Tibial artery (tissue), 4 donors: ENCODE measurements at regions not wholly inside any gene's neighbourhood (a gene's known extent, or its start where the extent isn't known, plus 50 kb on each side); places are given as distances from the start of the nearest gene placed in this dataset.

Source experiments
- DNase-seq, 2 donors: peaks; one replicate each; pipeline ENCODE4 v3.0.0-alpha.2; 2019
- H3K27ac ChIP-seq, 2 donors: fragments of 200-600 bp; sonication (generic) in 1 of 2; 1 replicate in 1 of 2; 2 replicates in 1 of 2; pipeline ENCODE4 v1.5.1; 2018 to 2019; ENCODE audit warnings: mild to moderate bottlenecking in 1 of 2
- H3K27me3 ChIP-seq, 2 donors: fragments of 200-600 bp; sonication (generic) in 1 of 2; one replicate each; pipeline versions ENCODE4 v1.5.1 to v1.6.0; 2016 to 2019
- H3K36me3 ChIP-seq, 3 donors: fragments of 200-600 bp; sonication (generic) in 2 of 3; one replicate each; pipeline ENCODE4 v1.5.1; 2016 to 2019; ENCODE audit warnings: mild to moderate bottlenecking in 2 of 3
- H3K4me1 ChIP-seq, 4 donors: fragments of 200-600 bp; sonication (generic) in 2 of 4; 1 replicate in 3 of 4; 2 replicates in 1 of 4; pipeline ENCODE4 v1.5.1; 2016 to 2019
- H3K4me3 ChIP-seq, 2 donors: fragments of 200-600 bp; sonication (generic) in 1 of 2; 1 replicate in 1 of 2; 2 replicates in 1 of 2; pipeline ENCODE4 v1.5.1; 2018 to 2019; ENCODE audit warnings: mild to moderate bottlenecking in 2 of 2
- H3K9me3 ChIP-seq, 3 donors: fragments of 200-600 bp; sonication (generic) in 1 of 3; one replicate each; pipeline ENCODE4 v1.5.1; 2016 to 2019
- intact Hi-C: fragments of 100-400 bp; cut with DNase I; formaldehyde crosslinking; loops from one replicate; pipeline ENCODE4 v1.15.0; 2023; ENCODE audit warnings: low total_unique reads
- TF ChIP-seq, protein P1 (sequence below), 2 experiments: fragments of 200-600 bp in 1 of 2; fragments of 450-650 bp in 1 of 2; IDR thresholded peaks; one replicate each; pipeline ENCODE4 v1.5.1; 2017 to 2019; ENCODE audit warnings: antibody characterized with exemption in 2 of 2, mild to moderate bottlenecking in 1 of 2, moderate library complexity in 1 of 2

DNA sequence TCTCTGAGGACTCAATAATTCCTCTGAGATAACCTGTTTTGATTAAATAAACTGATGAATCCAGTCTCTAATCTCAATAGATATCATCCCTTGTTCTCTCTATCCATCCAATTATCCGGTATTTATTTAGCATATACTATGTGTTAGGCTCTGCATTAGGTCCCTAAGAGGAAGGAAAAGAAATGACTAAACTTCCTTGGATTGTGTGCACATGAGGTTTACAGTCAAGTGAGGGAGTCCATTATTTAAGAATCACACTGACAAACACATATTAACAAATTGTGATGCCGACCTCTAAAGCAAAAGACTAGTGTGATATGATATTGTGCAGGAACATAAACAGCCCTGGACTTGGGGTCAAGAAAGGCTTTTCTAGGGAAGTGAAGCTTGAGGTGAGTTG lies 140.8 kb downstream of the HMHB1 start:
- Histone ChIP-seq H3K36me3 (no peaks in the 10 kb centered on the region), H3K27me3 (no peaks in the 10 kb centered on the region), H3K4me1 (peaks cover 0 to 5% (median 0%) of the 10 kb centered on the region in 4 donors), H3K4me3 (no peak overlapping the region), H3K27ac (no peak overlapping the region), H3K9me3 (no peaks in the 10 kb centered on the region)
- TF ChIP-seq, protein P1, sequence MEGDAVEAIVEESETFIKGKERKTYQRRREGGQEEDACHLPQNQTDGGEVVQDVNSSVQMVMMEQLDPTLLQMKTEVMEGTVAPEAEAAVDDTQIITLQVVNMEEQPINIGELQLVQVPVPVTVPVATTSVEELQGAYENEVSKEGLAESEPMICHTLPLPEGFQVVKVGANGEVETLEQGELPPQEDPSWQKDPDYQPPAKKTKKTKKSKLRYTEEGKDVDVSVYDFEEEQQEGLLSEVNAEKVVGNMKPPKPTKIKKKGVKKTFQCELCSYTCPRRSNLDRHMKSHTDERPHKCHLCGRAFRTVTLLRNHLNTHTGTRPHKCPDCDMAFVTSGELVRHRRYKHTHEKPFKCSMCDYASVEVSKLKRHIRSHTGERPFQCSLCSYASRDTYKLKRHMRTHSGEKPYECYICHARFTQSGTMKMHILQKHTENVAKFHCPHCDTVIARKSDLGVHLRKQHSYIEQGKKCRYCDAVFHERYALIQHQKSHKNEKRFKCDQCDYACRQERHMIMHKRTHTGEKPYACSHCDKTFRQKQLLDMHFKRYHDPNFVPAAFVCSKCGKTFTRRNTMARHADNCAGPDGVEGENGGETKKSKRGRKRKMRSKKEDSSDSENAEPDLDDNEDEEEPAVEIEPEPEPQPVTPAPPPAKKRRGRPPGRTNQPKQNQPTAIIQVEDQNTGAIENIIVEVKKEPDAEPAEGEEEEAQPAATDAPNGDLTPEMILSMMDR (IDR thresholded peaks at IDR 0.05) = no peak
- intact Hi-C loops = no loop called here
- DNase-seq = no peak

DNA sequence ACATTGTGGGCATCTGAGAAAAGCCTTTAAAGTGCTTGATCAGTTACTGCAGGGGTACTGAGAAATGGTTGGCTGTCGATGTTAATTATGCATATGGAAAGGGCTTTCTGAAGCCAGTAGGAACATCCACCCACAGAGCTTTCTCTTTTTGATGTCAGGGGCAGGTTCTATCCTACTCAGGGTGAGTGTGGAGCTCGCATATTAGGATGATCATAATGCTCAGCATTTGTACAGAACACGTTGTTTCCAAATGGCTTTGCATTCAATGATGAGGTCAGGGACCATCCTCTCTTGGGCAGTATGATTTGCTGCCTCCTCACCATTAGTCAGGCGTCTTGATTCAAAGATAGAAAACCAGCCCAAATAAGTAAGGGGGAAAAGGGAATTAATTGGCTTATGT lies 141.9 kb downstream of the HMHB1 start:
- H3K27me3 ChIP-seq = no peaks in the 10 kb centered on the region
- no peak overlapping the region for H3K27ac ChIP-seq
- DNase-seq = no peak
- H3K4me3 ChIP-seq = no peak overlapping the region
- no peaks in the 10 kb centered on the region for H3K36me3 ChIP-seq
- TF ChIP-seq, protein P1 (IDR thresholded peaks at IDR 0.05) = no peak
- peaks cover 0 to 5% (median 0%) of the 10 kb centered on the region in 4 donors for H3K4me1 ChIP-seq
- no peaks in the 10 kb centered on the region for H3K9me3 ChIP-seq
- intact Hi-C loops = no loop called here

DNA sequence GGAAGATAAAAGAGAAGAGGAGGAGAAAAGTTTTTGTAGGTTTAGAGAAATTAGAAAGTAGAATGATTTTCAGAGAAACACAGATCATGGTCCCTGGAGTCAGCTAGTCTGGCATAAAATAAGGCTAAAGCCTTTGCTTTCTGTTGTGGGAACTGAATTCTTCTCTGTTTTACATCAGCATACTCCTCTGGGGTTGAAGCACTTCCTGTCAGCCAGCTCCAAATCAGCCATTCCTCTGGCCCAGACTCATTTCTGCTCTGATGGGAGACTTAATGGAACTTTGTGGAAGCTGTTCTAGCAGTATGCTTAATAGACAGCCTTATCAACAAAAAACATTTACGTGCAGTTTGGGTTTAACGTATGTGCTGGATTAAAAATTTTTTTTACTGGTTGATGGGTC lies 143.2 kb downstream of the HMHB1 start:
- Histone ChIP-seq H3K36me3 (no peaks in the 10 kb centered on the region), H3K27ac (no peak overlapping the region), H3K4me3 (no peak overlapping the region), H3K9me3 (no peaks in the 10 kb centered on the region), H3K27me3 (no peaks in the 10 kb centered on the region), H3K4me1 (peaks cover 0 to 5% (median 0%) of the 10 kb centered on the region in 4 donors)
- intact Hi-C loops = no loop called here
- no peak for DNase-seq
- TF ChIP-seq, protein P1 (IDR thresholded peaks at IDR 0.05) = no peak

DNA sequence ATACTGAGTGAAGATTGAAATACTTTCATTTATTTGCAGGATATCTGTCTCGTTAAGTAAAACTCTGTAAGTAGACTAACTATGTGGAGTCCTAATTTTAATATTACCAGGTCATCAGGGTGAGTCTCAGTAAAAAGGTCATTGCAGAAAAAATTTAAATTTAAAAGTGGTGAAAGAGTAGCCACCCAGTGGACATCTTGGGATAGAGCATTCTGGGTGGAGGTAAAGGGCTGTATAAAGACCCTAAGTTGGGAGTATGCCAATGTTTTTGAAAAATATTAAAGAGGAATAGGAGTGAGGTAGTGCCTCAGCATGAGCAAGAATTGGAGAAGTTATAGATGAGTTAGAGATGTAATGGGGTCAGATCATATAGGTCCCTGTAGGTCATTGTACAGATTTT lies 145.5 kb downstream of the HMHB1 start:
- Histone ChIP-seq H3K27ac (no peak overlapping the region), H3K36me3 (no peaks in the 10 kb centered on the region), H3K4me3 (no peak overlapping the region), H3K27me3 (no peaks in the 10 kb centered on the region), H3K9me3 (no peaks in the 10 kb centered on the region), H3K4me1 (peaks cover 0 to 5% (median 0%) of the 10 kb centered on the region in 4 donors)
- intact Hi-C loops = no loop called here
- TF ChIP-seq, protein P1 (IDR thresholded peaks at IDR 0.05) = peak in 1 of 2 experiments; percentile 6
- no peak for DNase-seq

DNA sequence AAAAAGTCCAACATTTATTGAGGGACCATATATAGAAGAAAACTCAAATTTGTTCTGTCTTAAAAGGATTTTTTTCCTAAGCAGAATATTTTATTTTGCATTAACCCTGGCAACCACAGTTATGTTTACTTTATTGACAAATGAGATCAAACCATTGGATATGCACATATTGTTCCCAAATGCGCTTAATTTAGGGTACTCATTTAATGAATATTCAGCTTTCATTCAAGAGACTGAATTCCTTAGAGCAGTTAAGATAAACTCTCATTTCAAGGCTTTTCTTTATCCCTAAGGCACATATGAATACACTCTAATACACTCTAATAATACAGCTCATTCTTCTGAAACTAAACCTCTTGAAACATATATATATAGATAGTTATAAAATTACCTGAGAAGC lies 150.2 kb downstream of the HMHB1 start:
- TF ChIP-seq, protein P1 (IDR thresholded peaks at IDR 0.05) = no peak
- Histone ChIP-seq H3K27ac (no peak overlapping the region), H3K36me3 (no peaks in the 10 kb centered on the region), H3K9me3 (no peaks in the 10 kb centered on the region), H3K4me3 (no peak overlapping the region), H3K4me1 (no peaks in the 10 kb centered on the region), H3K27me3 (no peaks in the 10 kb centered on the region)
- intact Hi-C loops = no loop called here
- DNase-seq = no peak

DNA sequence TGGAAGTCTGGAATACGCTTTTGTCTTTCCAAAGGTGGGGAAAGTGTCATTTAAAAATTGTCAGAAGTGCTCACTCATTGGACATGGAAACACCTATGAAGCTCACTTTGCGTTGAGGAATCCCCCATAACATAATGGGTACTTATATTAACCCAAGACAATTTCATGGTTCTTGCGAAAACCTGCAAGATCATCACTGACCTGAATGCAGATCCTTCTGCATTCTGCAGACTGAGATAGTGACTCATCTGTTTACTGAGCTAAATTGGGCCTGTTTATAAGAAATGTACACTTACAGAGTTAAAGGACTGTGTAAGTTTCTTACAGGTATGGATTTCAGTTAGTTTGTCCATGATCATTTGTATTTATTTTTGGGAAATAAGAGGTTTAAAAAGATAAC lies 153.0 kb downstream of the HMHB1 start:
- no peak overlapping the region for H3K27ac ChIP-seq
- no peaks in the 10 kb centered on the region for H3K4me1 ChIP-seq
- no peaks in the 10 kb centered on the region for H3K36me3 ChIP-seq
- no peaks in the 10 kb centered on the region for H3K27me3 ChIP-seq
- TF ChIP-seq, protein P1 (IDR thresholded peaks at IDR 0.05) = no peak
- H3K9me3 ChIP-seq = no peaks in the 10 kb centered on the region
- intact Hi-C loops = no loop called here
- no peak for DNase-seq
- H3K4me3 ChIP-seq = no peak overlapping the region
